HG03045 (cell line): ENCODE measurements at regions not wholly inside any gene's neighbourhood (a gene's known extent, or its start where the extent isn't known, plus 50 kb on each side); places are given as distances from the start of the nearest gene placed in this dataset.
A peak's percentile ranks its signal among the peaks of the same experiment; 100 is the strongest.
"Not testable (repeated sequence)": the region's sequence is repeated elsewhere in the genome, so short reads cannot be mapped to it uniquely, and the experiment has no call there.

Experiments
- ATAC-seq: cut with Tn5 transposase; IDR thresholded peaks from one replicate; pipeline ENCODE4 v1.9.1; 2021; ENCODE audit warnings: mild to moderate bottlenecking, moderate library complexity; ENCODE audit not compliant: unreplicated experiment

GRCh38 chr10:63675171-63675570 lies 154.0 kb downstream of the REEP3 start:
- no peak for ATAC-seq

- no peak for ATAC-seq
These were observed 155.8 kb downstream of the REEP3 start for GRCh38 chr10:63677001-63677400.

GRCh38 chr10:63680545-63680944 lies 159.3 kb downstream of the REEP3 start:
- not testable (repeated sequence) for ATAC-seq

DNA sequence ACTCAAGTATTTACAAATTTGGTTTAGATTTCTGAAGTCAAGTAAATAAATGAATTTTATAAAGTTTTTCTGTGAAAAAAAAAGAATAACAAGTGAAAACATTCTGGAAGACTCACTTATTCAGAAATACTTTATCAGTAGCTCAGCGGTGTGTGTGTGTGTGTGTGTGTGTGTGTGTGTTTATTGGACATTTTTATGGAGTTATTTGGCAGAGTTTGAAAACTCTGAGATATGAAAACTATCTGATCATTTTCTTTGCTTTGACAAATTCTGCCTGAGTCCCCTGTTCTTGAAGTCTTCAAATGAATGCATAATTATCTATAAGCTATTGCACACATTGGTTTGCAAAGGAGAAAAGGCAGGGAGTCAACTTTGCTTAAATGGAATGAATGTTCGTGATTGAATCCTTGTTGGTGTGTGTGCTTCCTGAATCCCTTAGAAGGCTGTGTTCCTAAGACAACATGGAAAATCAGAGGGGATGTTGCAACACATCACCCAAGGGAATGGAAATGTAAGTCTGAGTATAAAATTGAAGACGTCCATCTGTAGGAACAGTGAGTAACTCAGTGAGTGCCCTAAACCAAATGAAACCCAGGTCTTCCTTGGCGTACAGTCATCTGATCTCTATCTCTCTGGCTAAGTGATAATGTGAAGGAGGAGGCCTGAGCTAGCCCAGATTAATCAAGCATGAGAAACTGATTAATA lies 160.9 kb downstream of the REEP3 start:
- ATAC-seq = no peak

DNA sequence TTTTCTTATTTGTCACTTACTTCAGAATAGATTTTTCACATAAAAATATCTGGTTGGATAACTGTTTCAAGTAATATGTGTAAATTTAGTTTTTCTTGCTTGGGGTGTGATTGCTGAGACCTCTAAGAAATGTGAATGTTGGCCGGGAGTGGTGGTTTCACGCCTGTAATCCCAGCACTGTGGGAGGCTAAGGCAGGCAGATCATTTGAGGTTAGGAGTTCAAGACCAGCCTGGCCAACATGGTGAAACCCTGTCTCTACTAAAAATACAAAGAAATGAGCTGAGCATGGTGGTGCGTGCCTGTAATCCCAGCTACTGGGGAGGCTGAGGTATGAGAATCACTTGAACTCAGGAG lies 161.5 kb downstream of the REEP3 start:
- not testable (repeated sequence) for ATAC-seq

GRCh38 chr10:63683223-63683622 lies 162.0 kb downstream of the REEP3 start:
- ATAC-seq = no peak

GRCh38 chr10:63683686-63684085 lies 162.5 kb downstream of the REEP3 start:
- no peak for ATAC-seq

DNA sequence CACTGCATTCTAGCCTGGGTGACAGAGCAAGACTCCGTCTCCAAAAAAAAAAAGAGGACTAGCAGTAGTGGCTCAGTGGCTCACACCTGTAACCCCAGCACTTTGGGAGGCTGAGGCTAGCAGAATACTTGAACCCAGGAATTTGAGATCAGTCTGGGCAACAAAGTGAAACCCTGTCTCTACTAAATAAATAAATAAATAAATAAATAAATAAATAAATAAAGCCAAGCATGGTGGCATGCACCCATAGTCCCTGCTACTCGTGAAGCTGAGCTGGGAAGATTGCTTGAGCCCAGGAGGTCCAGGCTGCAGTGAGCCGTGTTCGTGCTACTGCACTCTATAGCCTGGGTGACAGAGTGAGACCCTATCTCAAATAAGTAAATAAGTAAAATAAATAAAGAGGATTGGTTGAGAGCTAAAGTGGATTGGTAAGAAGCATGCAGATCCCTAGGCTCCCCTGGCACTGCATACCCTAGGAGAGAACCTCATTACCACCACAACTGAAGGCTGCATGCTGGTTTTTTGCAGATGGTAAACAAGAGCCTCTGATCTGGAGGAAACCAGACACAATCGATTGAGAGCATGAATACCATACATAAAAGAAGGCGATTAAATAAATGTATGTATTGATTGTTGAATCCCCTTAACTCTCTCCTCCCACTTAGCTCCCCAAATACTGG lies 163.2 kb downstream of the REEP3 start:
- no peak for ATAC-seq

GRCh38 chr10:63689768-63690167 lies 168.6 kb downstream of the REEP3 start:
- ATAC-seq = no peak

DNA sequence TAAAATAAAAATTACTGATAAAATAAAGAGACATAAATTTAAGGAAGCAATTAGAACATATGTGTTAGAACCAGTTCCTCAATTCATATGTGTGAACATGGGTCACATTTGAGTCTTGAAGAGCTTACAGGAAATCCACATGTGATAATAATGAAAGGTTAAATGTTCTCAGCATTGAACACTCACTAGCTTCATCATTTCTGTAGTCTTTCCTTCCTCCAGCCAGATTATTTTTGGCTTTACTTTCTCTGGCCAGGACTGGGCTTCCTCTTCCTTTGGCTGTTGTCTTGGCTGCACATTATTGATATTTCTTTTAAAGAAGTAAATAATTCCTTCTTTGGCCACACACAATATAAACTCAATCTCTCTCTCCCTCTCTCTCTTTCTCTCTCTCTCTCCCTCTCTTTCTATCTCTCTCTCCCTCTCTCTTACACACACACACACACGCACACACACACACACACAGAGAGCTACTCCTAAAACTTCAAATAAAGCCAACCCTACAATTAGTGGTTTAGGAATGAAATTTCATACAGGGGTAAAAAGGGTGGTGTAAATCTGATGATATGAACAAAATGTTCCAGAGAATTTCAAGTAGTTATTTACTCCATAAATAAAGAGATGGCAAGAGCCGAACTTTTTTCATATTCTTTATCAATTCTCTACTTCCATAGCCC lies 171.2 kb downstream of the REEP3 start:
- ATAC-seq = no peak

GRCh38 chr10:63693021-63693420 lies 171.8 kb downstream of the REEP3 start:
- ATAC-seq = not testable (repeated sequence)

DNA sequence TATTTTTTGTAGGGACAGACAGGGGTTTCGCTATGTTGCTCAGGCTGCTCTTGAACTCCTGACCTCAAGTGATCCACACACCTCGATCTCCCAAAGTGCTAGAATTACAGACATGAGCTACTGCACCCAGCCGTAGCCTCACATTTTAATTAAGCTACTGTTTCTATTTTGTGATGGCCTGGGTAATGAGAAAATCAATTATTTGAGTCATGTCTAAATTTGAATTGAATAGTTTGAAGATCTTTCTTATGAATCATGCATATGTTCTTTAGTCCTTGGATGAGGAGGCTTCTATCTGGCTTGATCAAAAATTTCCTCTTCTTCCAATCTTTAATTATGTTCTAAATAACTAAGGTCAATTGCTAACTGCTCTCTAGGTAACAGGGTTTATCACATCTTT lies 175.0 kb downstream of the REEP3 start:
- ATAC-seq = no peak

- ATAC-seq = peak; percentile 57
These were observed 177.0 kb downstream of the REEP3 start for GRCh38 chr10:63697956-63698786.

DNA sequence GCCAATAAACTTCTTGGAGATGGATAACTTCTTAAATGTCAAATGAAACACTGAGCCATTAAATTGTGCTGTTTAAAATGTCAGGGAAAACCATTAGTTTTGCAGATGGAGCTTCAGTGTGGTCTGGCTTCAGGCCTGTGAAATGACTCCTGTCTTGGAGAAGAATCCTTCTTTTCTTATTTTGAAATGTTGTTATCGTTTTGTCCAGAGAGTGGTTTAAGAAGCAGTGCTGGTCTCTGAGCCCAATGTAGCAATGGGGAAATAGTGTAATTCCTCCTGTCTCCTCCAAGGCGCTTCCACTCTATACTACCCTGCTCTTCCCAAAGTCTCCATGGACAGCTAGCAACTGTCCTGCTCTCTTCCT lies 177.6 kb downstream of the REEP3 start:
- no peak for ATAC-seq

- no peak for ATAC-seq
These were observed 178.8 kb downstream of the REEP3 start for GRCh38 chr10:63699785-63700613.

DNA sequence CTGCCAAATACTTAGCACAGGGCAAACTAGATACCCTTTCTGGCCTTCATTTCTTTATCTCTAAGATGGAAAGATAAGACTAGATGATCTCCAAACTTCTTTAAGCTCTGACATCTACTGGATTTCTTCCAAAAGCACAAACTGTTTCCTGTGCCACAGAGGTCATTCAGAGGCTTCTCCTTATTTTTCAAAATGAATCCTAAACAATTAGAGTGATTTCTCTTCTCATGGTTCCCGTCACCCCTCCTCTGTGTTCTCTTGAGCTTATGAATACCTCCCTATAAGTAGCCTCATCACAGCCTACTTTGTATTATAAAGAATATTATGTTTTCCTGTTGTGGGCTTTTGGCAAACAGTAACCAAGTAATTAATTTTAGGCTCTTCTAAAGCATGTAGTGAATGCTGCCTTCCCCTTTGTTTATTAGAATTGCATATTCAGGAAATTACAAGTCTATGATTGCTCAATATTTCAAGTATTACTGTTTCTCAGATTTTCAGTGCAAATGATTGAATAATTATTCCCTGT lies 179.5 kb downstream of the REEP3 start:
- no peak for ATAC-seq

GRCh38 chr10:63702092-63702491 lies 180.9 kb downstream of the REEP3 start:
- ATAC-seq = no peak

DNA sequence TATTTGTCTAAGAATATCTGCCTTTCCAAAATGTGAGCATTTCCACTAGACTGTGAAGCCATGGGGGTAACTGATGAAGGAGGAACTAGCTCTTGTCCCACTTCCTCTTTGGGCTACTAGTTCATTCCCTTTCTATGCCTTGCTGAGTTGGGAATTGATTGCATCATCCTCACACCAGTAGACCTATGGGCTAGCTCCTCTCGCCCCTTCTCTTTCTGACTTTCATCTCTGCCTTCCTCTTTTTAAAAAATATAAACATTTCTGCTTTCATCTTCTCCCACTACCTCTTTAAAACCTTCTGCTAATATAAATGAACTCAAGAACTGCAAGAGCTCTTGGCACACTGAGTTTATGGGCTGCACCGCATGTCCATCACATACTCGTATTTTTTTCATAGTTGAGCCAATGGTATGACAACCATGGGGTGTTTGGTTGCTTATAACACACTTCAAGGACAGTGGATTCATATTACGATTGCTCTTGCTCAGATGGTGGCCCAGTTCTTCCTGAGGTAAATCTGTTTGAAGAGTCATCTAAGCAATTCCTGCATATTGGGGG lies 182.0 kb downstream of the REEP3 start:
- ATAC-seq = no peak

- ATAC-seq = no peak
These were observed 182.6 kb downstream of the REEP3 start for GRCh38 chr10:63703740-63704345.
